Endothelial cell of umbilical vein (primary cell): ENCODE measurements at regions not wholly inside any gene's neighbourhood (a gene's known extent, or its start where the extent isn't known, plus 50 kb on each side); places are given as distances from the start of the nearest gene placed in this dataset.

Experiments
- BruUV-seq: library from RNA; stranded (reverse); fragments of 400-500 nt; replicated peaks from 2 replicates; lab custom pipeline; 2021; lab: Mats Ljungman, UMichigan
- CTCF ChIA-PET: fragments of 300-600, 350-600 bp; sonication (Branson Sonifier 250); formaldehyde crosslinking; loops from one replicate; lab custom pipeline; 2021; ENCODE audit warnings: antibody characterized with exemption, inconsistent platforms; lab: Charles Lee
- POLR2A ChIA-PET: fragments of 300-600, 350-600 bp; sonication (Branson Sonifier 250); formaldehyde crosslinking; loops from one replicate; lab custom pipeline; 2021; ENCODE audit warnings: antibody characterized with exemption, inconsistent platforms; lab: Charles Lee
- DNase-seq: peaks from one replicate; pipeline ENCODE4 v3.0.0-alpha.2; 2011; ENCODE audit warnings: low read depth, low spot score
- FAIRE-seq: peaks from 2 replicates; lab custom pipeline; 2011; peaks lifted over from hg19 to GRCh38; lab: Jason Lieb, UNC
- H2AFZ ChIP-seq: 2 replicates; pipeline ENCODE4 v1.6.0; 2012; ENCODE audit warnings: low read depth, low read length, control low read depth, inconsistent platforms
- H3K27ac ChIP-seq: 2 replicates; pipeline ENCODE4 v1.5.1; 2011; ENCODE audit warnings: low read depth, mild to moderate bottlenecking, control low read depth, low read length, moderate library complexity; ENCODE audit not compliant: insufficient read depth
- H3K27me3 ChIP-seq, 2 experiments: 2 replicates each; pipeline versions ENCODE4 v1.6.0 to v1.6.1; 2011; ENCODE audit warnings: low read length in 2 of 2, mixed read lengths in 1 of 2; ENCODE audit not compliant: control insufficient read depth in 2 of 2, insufficient read depth in 2 of 2
- H3K36me3 ChIP-seq, 2 experiments: 2 replicates in 1 of 2; 3 replicates in 1 of 2; pipeline ENCODE4 v1.5.1; 2011; ENCODE audit warnings: low read length in 2 of 2, mild to moderate bottlenecking in 1 of 2, moderate library complexity in 1 of 2; ENCODE audit not compliant: control insufficient read depth in 2 of 2, insufficient read depth in 2 of 2; ENCODE audit errors: extremely low read depth in 1 of 2
- H3K4me1 ChIP-seq: 3 replicates; pipeline ENCODE4 v1.5.1; 2011; ENCODE audit warnings: mild to moderate bottlenecking, low read length; ENCODE audit not compliant: control insufficient read depth, insufficient read depth; ENCODE audit errors: extremely low read depth
- H3K4me2 ChIP-seq: 2 replicates; pipeline ENCODE4 v1.6.1; 2011; ENCODE audit warnings: low read length, control low read depth, mixed read lengths; ENCODE audit not compliant: insufficient read depth
- H3K4me3 ChIP-seq, 3 experiments: fragments of 200-600 bp in 1 of 3; sonication (generic), shearing (Covaris generic) in 1 of 3; replicated peaks in 1 of 3; 2 replicates each; pipeline ENCODE4 v1.5.1; 2011 to 2016; ENCODE audit warnings: control low read depth in 3 of 3, low read length in 3 of 3, mild to moderate bottlenecking in 2 of 3, inconsistent platforms in 1 of 3, low read depth in 1 of 3, moderate library complexity in 1 of 3; ENCODE audit not compliant: insufficient read depth in 1 of 3
- H3K79me2 ChIP-seq: 2 replicates; pipeline ENCODE4 v1.6.0; 2012; ENCODE audit warnings: low read length, inconsistent platforms; ENCODE audit not compliant: control insufficient read depth, insufficient read depth
- H3K9ac ChIP-seq: replicated peaks from 2 replicates; pipeline ENCODE3; 2011; ENCODE audit warnings: low read length, control low read depth; ENCODE audit not compliant: insufficient read depth; ENCODE audit errors: extremely low read depth
- H3K9me1 ChIP-seq: replicated peaks from 3 replicates; pipeline ENCODE4 v1.6.0; 2011; ENCODE audit warnings: mild to moderate bottlenecking, low read length; ENCODE audit not compliant: control insufficient read depth, insufficient read depth; ENCODE audit errors: extremely low read depth
- H3K9me3 ChIP-seq: replicated peaks from 2 replicates; pipeline ENCODE4 v1.5.1; 2012; ENCODE audit warnings: low read length, inconsistent platforms; ENCODE audit not compliant: control insufficient read depth, insufficient read depth
- H4K20me1 ChIP-seq: replicated peaks from 2 replicates; pipeline ENCODE3; 2011; ENCODE audit warnings: mild to moderate bottlenecking, low read length; ENCODE audit not compliant: control insufficient read depth, insufficient read depth; ENCODE audit errors: extremely low read depth
- CTCF ChIP-seq, 2 donors: IDR thresholded peaks; 1 replicate in 1 of 2; 2 replicates in 1 of 2; pipeline ENCODE4 v1.5.1; 2011; ENCODE audit warnings: low read length in 2 of 2, mild to moderate bottlenecking in 2 of 2, moderate library complexity in 2 of 2, control low read depth in 1 of 2, inconsistent platforms in 1 of 2, low read depth in 1 of 2; ENCODE audit not compliant: insufficient read depth in 1 of 2; ENCODE audit errors: extremely low read depth in 1 of 2
- EZH2 ChIP-seq: IDR thresholded peaks from 2 replicates; pipeline ENCODE4 v1.6.1; 2012; ENCODE audit warnings: borderline replicate concordance, low read depth, mild to moderate bottlenecking, moderate library complexity, low read length, inconsistent platforms; ENCODE audit not compliant: severe bottlenecking
- FOS ChIP-seq: IDR thresholded peaks from 2 replicates; pipeline ENCODE4 v1.6.1; 2011; ENCODE audit warnings: mild to moderate bottlenecking, low read length, moderate library complexity, borderline replicate concordance; ENCODE audit not compliant: insufficient read depth
- GATA2 ChIP-seq: IDR thresholded peaks from 2 replicates; pipeline ENCODE4 v1.7.0; 2011; ENCODE audit warnings: low read depth, mild to moderate bottlenecking, moderate library complexity, mixed read lengths, low read length; ENCODE audit not compliant: insufficient read length, insufficient read depth
- JUN ChIP-seq: IDR thresholded peaks from 2 replicates; pipeline ENCODE4 v1.6.1; 2011; ENCODE audit warnings: borderline replicate concordance, low read depth; ENCODE audit not compliant: insufficient read length, insufficient read depth
- MAX ChIP-seq: IDR thresholded peaks from 2 replicates; pipeline ENCODE4 v1.6.1; 2011; ENCODE audit not compliant: insufficient read depth, insufficient read length
- MYC ChIP-seq: IDR thresholded peaks from one replicate; pipeline ENCODE4 v1.6.1; 2011; ENCODE audit warnings: mild to moderate bottlenecking, low read depth, low read length
- POLR2A ChIP-seq: IDR thresholded peaks from 2 replicates; pipeline ENCODE4 v1.6.1; 2012; ENCODE audit warnings: low read depth, mild to moderate bottlenecking, control low read depth, low read length
- POLR2AphosphoS5 ChIP-seq: IDR thresholded peaks from 2 replicates; pipeline ENCODE4 v1.6.1; 2012; ENCODE audit warnings: low read depth, mild to moderate bottlenecking, control low read depth, low read length, moderate library complexity; ENCODE audit not compliant: insufficient read depth
- dilution Hi-C: fragments of 300-500 bp; cut with MboI; formaldehyde crosslinking; loops from one replicate; pipeline ENCODE4 v1.15.0; 2019; ENCODE audit warnings: low sequenced_read_pairs; ENCODE audit not compliant: extremely low pct_ligation_motif_present
- intact Hi-C: fragments of 100-400 bp; cut with micrococcal nuclease; formaldehyde crosslinking; loops from one replicate; pipeline ENCODE4 v1.10.0; 2022

- BruUV-seq, result no TSS peak
- intact Hi-C loops, result no loop called here
- H3K9me1 ChIP-seq, result no peaks in the 10 kb centered on the region
- no peaks in the 10 kb centered on the region for H3K36me3 ChIP-seq
- TF ChIP-seq MYC (no peak), POLR2AphosphoS5 (no peak), MAX (no peak), JUN (no peak), EZH2 (no peak), FOS (no peak), POLR2A (no peak), CTCF (IDR thresholded peaks at IDR 0.05; ENCODE audit: extremely low read depth in 1 of 2, insufficient read depth in 1 of 2, low read depth in 1 of 2, low read length in 2 of 2) (no peak), GATA2 (no peak)
- dilution Hi-C loops, result no loop called here
- POLR2A ChIA-PET, result no interaction called here
- H4K20me1 ChIP-seq, result no peaks in the 10 kb centered on the region
- H3K4me1 ChIP-seq, result peaks cover 8% of the 10 kb centered on the region
- no peak overlapping the region for H2AFZ ChIP-seq
- H3K79me2 ChIP-seq, result no peaks in the 10 kb centered on the region
- CTCF ChIA-PET, result no interaction called here
- no peaks in the 10 kb centered on the region for H3K27me3 ChIP-seq
- H3K4me3 ChIP-seq, result no peak overlapping the region
- H3K4me2 ChIP-seq, result no peak overlapping the region
- H3K9ac ChIP-seq, result no peak overlapping the region
- DNase-seq, result no peak
- H3K9me3 ChIP-seq, result no peaks in the 10 kb centered on the region
- no peak overlapping the region for H3K27ac ChIP-seq
- no peak for FAIRE-seq
Measured at GRCh38 chr2:146814971-146815370, 1029.9 kb upstream of the ACVR2A start.
